Neural cell (in vitro differentiated cells): ENCODE measurements at regions not wholly inside any gene's neighbourhood (a gene's known extent, or its start where the extent isn't known, plus 50 kb on each side); places are given as distances from the start of the nearest gene placed in this dataset.

ENCODE experiments used
- MXI1 ChIP-seq: fragments of 450-650 bp; conservative IDR thresholded peaks from 2 replicates; pipeline ENCODE4 v1.6.1; 2014; ENCODE audit warnings: antibody characterized with exemption, mild to moderate bottlenecking; ENCODE audit not compliant: poor library complexity, severe bottlenecking
- POLR2AphosphoS5 ChIP-seq: IDR thresholded peaks from 2 replicates; pipeline ENCODE4 v1.6.1; 2012
- SMC3 ChIP-seq: fragments of 450-650 bp; conservative IDR thresholded peaks from 2 replicates; pipeline ENCODE4 v1.6.1; 2014; ENCODE audit warnings: antibody characterized with exemption, mild to moderate bottlenecking, moderate library complexity; ENCODE audit not compliant: poor library complexity
- TF ChIP-seq, protein P1 (sequence below): fragments of 450-650 bp; IDR thresholded peaks from 2 replicates; pipeline ENCODE4 v1.5.1; 2014; ENCODE audit warnings: antibody characterized with exemption, mild to moderate bottlenecking, moderate library complexity; ENCODE audit not compliant: poor library complexity, severe bottlenecking

DNA sequence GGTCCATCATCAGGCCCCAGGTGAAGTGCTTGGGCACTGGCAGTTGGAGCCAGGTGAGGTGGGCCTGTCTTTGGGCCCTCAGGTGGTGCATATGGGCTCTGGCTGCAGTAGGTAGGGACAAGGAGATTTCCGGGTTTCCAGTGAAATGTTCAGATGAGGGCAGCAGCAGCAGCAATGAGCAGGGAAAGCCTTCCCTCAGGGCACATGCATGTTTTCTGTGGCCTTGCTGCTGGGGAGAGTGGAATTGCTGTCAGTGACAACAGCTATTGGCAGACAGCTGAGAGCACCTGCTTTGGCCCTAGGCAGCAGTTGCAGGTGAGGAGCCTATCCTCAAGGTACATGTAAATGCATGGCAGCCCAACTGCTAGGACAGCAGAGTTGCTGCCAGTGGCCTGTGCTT lies 58.9 kb upstream of the QRFPR start:
- TF ChIP-seq, protein P1, sequence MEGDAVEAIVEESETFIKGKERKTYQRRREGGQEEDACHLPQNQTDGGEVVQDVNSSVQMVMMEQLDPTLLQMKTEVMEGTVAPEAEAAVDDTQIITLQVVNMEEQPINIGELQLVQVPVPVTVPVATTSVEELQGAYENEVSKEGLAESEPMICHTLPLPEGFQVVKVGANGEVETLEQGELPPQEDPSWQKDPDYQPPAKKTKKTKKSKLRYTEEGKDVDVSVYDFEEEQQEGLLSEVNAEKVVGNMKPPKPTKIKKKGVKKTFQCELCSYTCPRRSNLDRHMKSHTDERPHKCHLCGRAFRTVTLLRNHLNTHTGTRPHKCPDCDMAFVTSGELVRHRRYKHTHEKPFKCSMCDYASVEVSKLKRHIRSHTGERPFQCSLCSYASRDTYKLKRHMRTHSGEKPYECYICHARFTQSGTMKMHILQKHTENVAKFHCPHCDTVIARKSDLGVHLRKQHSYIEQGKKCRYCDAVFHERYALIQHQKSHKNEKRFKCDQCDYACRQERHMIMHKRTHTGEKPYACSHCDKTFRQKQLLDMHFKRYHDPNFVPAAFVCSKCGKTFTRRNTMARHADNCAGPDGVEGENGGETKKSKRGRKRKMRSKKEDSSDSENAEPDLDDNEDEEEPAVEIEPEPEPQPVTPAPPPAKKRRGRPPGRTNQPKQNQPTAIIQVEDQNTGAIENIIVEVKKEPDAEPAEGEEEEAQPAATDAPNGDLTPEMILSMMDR: no peak
- TF ChIP-seq POLR2AphosphoS5 (no peak), MXI1 (no peak), SMC3 (no peak)
